NK-92 (cell line): ENCODE measurements at regions not wholly inside any gene's neighbourhood (a gene's known extent, or its start where the extent isn't known, plus 50 kb on each side); places are given as distances from the start of the nearest gene placed in this dataset.

Experiments
- DNase-seq: peaks from one replicate; lab custom pipeline; 2025; ENCODE audit not compliant: unreplicated experiment; lab: John Stamatoyannopoulos, UW

DNA sequence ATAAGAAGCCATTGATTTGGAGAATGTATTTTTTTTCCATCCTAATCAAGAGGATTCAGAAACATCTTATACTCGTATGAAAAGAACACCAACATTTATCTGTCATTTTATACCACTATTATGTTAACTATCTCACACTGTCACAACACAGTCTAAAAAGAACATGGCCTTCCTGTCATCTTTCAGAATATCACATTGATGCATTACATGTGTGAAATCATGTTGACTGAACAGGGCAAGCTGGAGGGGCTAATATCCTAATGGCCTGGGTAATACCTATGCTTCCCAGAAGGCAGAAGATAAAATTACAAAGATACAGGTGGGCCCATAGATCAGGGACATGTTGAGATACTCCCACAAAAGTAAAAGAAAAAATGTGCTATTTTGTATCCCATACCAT is 611.7 kb downstream of the STIM2 start:
- no peak for DNase-seq

DNA sequence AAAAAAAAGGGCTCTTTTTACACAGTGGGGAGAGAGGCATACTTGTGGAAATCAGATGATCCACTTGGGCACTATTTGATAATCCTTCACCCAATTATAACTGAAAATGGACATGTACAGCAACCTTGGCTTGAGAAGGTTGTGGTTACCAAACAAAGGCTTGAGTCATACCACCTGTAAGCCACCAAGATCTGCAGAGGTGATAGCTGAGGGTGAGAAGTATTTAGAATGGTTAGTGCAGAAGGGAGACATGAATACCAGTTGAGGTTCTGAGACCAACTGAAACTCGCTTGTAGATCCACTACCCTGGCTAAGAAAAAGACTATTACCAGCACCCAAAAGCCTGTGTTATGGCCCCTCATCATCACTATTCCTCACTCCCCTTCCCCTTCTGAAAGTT is 614.0 kb downstream of the STIM2 start:
- no peak for DNase-seq

DNA sequence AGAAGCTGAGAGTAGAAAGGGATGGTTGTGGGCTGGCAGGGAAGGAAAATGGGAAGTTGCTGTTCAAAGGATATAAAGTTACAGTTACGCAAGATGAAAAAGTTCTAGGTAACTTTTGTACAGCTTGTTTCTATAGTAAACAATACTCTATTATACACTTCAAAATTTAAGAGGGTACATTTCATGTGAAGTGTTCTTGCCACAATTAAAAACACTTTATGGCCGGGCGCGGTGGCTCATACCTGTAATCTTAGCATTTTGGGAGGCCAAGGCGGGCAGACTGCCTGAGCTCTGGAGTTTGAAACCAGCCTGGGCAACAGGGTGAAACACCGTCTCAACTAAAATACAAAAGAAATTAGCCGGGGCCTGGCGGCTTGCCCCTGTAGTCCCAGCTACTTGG is 623.6 kb downstream of the STIM2 start:
- no peak for DNase-seq

DNA sequence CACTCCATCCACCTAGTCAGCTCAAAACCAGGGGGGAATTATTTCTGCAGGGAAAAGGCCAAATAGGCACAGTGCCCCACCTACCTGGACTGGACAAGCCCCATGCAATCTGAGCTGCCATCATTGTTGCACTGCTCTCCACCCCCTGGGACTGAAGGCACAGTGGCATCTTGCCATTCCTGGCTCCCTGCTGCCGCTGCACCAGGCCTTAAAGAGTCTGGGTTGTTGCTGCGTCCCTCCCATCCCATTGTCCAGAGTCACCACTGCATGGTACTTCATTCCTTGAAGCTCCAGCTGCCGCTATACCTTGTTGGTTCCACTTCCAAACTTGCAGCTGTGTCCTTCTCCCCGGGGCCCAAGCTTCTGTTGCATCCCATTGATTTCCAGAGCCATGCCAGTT is 629.7 kb downstream of the STIM2 start:
- no peak for DNase-seq

DNA sequence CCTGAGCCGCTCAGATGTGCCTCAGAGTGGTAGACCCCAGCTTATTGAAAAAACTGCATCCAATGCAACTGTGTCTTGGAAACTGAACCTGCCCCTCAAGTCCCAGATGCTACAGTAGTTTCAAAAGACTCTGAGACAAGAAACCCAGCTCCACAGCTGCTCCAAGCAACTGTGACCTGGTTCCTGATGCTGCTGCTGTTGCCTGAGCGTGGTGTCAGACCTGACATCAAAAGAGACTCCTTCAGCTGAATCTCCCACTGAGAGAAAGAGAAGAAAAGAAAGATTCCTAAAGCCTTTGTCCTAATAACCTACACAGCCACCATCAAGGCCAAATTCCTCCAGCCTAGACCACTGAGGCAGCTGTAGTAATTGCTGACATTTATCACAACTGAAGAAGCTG is 630.1 kb downstream of the STIM2 start:
- no peak for DNase-seq

DNA sequence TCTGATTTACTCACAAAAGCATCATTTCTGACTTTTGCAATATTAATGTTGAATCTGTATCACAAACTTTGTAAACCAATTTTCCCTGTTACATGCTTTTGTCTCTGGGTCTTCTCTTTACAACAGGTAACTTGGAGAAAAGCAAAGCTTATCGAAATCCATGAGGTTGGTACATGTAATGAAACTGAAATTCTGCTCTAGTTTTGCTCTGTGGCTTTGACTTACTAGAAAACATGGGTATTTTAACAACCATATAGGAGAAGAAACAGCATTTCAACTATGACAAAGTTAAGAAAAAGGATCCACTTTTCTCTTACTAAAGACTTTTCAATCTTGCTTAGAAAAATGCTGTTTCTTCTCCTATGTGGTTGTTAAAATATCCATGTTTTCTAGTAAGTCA is 645.8 kb downstream of the STIM2 start:
- no peak for DNase-seq

DNA sequence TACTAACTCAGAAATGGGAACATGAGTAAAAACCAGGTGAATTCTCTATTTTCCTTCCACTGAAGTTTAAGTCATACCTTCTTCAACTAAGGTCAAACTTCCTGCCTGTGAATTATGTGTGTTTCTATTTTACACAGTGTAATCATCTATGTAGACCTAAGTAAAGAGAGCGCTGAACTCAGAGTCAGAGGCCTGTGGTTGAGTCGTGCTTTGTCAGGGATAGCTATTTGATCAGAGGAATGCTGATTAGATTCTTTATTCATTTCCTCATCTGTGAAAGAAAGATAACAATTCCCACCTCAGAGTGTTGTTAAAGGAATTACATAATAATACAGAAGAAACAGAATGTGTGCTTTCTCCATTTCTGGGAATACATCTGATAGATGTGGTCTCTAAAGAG is 654.1 kb downstream of the STIM2 start:
- DNase-seq = no peak

DNA sequence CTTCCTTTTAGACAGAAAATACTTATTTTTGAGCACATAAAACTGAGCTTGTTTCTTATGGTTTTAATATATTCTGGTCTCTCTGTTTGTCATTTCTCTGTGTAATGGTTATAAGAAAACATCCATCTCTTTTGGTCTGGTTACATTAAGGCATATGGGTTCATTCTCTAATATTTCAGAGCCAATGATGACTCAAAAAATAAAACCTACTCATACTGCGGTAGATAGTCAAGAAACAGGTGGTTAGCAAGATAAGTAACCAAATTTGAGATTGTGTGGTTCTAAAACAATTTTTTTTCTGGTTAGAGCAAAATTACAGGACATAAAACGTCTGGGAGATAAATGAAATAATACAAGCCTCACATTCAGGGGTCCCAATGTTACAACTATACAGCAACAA is 654.5 kb downstream of the STIM2 start:
- no peak for DNase-seq

DNA sequence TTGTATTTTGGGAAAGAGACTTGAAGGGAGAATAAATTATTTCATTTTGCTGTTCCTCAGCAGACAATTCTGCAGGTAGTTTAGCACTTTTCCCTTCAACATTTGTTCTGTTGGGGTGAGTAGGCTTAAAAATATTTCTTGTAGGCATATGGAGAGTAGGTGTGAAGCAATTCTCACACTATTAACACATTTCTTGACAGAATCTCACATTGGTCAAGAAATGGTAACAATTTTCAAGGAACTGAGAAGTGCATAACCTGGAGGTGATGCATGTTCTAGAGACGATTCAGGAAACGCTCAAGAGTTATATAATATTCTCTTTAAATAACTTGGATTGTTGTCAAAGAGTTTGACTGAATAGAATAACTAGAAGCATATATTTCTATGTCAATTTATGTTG is 658.2 kb downstream of the STIM2 start:
- no peak for DNase-seq

DNA sequence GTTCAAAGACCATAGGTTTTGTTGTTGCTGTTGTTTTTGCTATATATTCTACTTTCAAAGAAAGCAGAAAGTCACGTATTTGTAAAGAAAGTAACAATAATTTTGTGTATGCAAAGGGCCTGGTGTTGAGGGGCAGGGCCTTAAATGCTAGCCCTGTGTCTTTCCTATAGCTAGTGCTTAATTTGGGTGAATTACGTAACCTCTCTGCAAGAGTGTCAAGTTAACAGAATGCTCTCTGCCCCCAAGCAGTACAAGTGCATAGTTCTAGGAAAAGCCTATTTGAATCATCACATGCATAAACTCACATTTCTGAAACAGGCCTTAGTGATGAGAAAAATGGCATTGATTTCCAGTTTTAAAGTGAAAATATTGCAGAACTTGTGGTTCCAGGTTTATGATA is 663.6 kb downstream of the STIM2 start:
- no peak for DNase-seq

DNA sequence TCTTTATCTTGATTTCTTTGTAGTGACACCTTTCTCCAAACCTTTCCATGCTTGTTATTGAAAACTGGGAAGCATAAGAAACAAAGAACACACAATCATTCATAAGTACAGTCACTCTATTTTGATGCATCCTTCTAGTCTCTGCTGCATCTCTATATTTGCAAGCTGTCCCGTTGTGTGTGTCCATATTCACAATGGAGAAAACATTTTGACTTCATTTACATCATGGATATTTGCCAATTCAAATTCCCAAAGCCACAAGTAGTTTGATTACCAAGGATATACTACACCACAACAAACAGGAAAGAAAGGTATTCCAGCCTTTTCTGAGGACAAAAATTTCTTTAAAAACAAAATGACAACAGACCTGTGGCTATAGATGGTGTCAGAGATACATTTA is 673.8 kb downstream of the STIM2 start:
- no peak for DNase-seq

DNA sequence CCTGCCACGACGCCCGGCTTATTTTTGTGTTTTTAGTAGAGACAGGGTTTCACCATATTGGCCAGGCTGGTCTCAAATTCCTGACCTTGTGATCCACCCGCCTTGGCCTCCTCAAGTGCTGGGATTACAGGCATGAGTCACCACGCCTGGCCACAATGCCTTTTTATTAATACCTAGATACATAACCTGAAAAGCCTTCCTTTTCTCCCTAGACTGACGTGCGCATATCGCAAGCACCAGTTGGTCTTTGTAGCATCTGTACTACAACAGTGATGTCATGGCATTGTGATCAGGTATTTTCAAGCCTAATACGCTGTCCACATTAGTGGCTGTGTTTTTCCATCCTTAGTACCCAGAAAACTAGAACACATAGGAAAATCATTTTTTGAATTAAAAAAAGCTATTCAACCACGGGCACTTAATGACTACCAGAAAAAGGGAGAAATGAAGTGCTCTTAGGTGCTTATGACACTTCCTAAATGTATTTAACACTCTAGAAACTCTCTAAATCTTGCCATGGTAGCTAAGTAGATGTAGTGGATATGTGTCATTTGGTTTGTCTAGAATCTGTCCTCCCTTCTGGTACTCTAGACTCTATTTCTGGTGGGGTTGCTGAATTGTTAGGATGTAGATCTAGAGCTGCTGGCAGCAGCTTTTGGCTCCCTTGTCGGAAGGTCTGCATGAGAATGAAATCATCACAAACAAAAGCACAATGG is 707.8 kb downstream of the STIM2 start:
- no peak for DNase-seq

DNA sequence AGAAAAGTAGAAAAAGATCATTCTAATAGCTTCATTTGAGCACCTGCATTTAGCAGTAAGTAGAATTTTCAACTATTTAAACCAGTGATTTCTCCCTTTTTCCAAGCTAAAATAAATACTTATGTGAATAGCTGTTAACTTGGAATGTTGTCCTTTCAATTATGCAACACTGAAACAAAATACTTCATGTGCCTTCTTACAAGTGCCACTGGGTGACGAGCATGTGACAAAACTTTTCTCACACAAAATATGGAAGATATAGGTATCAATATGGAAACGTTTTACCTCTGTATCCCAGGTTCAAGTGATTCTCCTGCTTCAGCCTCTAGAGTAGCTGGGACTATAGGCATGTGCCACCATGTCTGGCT is 708.3 kb downstream of the STIM2 start:
- no peak for DNase-seq

DNA sequence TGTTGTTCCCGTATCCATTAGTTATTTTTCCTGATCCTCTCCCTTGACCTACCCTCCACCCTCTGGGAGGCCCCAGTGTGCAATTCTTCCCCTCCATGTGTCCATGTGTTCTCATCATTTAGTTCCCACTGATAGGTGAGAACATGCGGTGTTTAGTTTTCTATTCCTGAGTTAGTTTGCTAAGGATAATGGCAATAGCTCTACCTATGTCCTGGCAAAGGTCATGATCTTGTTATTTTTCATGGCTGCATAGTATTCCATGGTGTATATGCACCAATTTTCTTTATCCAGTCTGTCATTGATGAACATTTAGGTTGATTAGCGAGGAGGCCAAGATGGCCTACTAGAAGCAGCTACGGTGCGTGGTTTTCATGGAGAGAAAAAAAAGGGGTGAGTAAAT is 714.1 kb downstream of the STIM2 start:
- DNase-seq = no peak

DNA sequence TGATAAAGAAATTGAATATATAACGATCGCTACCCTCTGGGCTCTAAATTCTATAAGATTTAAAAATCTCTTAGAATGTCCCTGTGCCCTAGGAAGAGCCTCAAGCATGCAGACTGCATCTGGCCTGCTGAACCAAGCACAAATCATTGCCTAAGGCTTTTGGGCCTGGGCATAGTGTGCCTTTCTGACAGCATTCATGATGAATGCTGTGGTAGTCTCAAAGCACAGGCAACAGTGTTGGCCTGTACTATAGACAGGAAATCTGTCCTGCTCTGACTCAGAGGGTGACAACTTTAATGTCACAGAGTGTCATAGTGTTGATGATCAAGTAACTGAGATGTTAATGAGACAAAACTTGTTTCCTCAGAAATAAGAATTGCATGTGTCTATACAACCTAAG is 717.3 kb downstream of the STIM2 start:
- DNase-seq = no peak

DNA sequence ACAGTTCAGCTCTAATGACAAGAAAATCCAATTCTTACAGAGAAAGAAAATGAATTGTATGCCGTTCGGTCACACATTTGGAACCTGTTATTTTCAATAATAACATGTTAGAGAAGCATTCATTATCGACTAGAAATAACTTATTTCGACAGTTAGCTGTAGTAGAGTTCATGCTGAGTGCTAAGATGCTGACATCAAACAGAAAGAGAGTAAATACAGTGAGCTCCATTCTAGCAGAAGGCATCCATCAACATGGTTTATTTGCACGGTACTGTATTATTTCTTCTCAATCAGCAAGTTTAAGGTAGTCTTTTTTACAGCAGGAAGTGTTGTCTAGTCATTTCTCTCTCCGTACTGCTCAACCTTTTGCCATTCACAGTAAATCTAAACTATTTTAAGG is 732.1 kb downstream of the STIM2 start:
- no peak for DNase-seq

DNA sequence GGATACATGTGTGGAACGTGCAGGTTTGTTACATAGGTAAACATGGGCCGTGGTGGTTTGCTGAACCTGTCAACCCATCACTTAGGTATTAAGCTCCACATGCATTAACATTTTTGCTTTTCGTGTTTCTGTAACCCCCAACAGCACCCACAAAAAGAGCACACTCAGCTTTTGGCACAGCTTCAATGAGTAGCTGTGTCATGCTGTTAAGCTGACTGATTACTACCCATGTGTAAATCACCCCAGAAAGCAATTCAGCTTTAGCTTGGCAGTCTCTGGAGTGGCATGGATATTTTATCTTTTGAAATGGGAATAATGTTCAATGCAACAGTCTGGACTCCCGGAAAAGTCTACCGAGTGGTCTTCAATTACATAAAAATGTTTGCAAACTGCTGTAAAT is 734.3 kb downstream of the STIM2 start:
- no peak for DNase-seq

DNA sequence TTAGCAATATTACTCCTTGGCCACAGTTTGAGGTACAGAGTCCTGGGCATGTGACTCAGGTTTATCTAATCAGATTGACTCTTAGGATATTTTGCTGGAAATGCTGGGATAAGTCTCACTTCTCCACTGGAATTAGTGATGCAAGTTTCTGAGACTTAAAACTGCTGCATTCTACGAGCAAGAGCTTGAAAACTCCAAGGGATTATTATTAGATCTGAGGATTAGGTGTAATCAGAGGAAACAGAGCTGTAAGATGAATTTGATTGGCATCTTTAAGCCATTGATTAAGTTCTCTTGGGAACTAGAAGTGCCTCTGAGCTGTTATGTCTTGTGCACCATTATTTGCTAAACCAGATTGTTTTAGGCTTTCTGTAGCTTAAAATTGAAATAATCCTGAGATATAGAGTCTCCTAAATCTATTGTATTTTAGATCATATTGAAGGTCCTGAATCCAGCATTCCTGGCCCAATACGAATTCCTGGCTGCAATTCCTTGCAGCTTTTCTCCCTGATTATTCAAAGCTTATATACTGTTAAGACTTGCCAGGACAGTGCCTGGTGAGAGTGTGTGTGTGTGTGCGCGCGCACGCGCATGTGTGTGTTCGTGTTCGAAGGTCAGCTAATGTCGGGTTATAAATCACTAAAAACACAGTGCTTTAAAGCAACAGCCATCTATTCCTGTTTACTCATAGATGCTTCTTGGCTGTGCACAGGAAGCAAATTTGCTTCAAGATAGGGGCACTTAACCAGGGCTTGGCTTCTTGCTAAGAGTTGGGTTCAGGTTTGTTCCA is 735.1 kb downstream of the STIM2 start:
- DNase-seq = no peak

DNA sequence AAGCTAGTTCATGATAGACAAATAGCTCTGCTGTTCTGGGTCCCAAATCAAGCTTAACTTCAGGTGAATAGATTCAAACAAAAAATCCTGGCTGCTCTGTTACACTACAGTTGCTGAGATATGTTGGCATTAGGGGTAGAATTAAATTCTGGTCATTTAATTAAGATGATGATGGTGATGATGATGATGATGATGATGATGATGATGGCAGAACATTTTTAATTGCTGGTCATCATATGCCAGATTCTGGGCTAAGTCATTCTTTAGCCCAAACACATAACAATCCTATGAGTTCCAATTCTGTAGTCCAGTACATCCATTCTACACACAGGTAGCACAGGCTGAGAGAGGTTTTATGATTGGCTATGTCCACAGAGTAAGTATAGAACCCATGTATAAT is 741.5 kb downstream of the STIM2 start:
- no peak for DNase-seq

DNA sequence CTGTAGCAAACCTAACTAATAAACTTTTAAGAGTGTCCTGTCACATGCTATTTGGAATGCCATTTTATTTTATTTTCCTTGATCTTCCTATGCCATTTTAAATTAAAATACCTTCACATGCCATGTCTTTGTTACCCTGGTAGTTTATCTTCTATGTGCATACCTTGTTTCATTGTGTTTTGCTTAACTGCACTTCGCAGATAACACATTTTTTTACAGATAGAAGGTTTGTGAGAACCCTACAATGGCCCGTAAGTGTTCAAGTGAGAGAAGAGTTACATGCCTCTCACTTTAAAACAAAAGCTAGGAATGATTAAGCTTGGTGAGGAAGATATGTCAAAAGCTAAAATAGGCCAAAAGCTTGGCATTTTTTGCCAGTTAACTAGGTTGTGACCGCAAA is 744.1 kb downstream of the STIM2 start:
- no peak for DNase-seq

DNA sequence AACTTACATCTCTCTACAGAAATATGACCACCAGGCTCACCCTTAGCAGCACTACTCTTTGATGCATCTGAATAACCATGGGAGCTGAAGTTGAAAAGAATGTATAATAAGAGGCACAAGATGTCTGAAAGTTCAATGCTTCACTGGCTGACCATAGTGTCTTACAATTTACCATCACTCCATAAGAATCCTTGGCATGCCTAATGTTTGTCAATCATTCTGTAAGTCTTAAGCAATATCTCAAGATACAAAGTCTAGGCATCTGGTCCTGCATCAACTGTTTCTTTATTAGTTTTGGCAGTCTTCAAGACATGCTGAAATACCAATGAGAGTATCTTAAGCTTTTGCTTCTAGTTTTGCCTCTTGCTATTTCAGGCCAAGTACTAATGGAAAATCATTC is 755.5 kb downstream of the STIM2 start:
- DNase-seq = no peak

DNA sequence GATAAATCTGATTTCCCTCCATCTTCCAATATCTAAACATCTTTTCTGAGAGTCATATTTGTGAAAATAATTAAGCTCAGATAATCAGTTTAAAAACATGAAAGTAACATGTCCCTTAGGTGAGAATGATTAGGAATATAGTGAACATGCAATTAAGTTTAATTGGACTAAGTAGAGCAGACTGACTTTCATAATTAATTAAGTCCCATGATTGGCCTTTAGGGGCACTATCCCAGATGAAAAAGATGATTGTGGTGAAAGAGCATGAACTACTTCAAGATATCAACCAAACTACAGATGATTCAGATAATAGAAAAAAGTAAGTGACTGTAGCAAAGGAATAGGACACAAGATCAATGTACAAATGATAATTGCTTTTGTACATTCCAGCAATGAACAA is 758.8 kb downstream of the STIM2 start:
- DNase-seq = no peak

DNA sequence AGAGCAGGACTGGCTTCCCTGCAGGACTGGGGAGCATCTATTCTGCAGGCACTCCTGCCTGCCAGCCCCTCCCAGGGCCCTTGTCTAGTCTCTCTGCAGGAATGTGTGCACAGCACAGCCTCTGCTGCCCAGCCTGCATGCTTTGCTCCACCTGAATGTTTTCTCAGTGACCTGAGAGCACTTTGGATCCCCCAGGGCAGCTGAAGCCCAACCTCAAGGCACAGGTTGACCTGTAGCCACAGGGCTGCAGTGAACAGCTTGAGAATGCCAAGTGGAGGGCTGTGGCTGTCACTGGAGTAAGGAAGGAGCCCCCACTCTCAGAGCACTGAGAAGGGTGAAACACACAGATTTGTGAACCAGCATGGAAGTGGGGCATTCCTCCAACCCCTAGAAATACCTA is 760.2 kb downstream of the STIM2 start:
- DNase-seq = no peak
